T-helper 1 cell treated with Interleukin-12 subunit alpha and Interleukin-12 subunit beta and Interleukin-4 antibody, amounts not matched to agents 30 μg/mL and 1 μg/mL, for 36 hours (primary cell): ENCODE measurements at regions not wholly inside any gene's neighbourhood (a gene's known extent, or its start where the extent isn't known, plus 50 kb on each side); places are given as distances from the start of the nearest gene placed in this dataset.

ENCODE experiments used
- H3K27ac Mint-ChIP-seq: one replicate; pipeline ENCODE4 v1.8.0; 2021; ENCODE audit warnings: mild to moderate bottlenecking, mixed read lengths
- H3K27me3 Mint-ChIP-seq: one replicate; pipeline ENCODE4 v1.8.0; 2021; ENCODE audit warnings: low read depth, mixed read lengths
- H3K36me3 Mint-ChIP-seq: one replicate; pipeline ENCODE4 v1.8.0; 2021; ENCODE audit warnings: low read depth, mixed read lengths
- H3K4me1 Mint-ChIP-seq: one replicate; pipeline ENCODE4 v1.8.0; 2021; ENCODE audit warnings: low read depth, mixed read lengths
- H3K4me3 Mint-ChIP-seq: one replicate; pipeline ENCODE4 v1.8.0; 2021; ENCODE audit warnings: mild to moderate bottlenecking, moderate library complexity, mixed read lengths
- H3K9me3 Mint-ChIP-seq: one replicate; pipeline ENCODE4 v1.8.0; 2021; ENCODE audit warnings: mixed read lengths

GRCh38 chr20:60147004-60147403 lies 188.8 kb downstream of the CDH26 start:
- no peaks in the 10 kb centered on the region for H3K27me3 Mint-ChIP-seq
- H3K4me1 Mint-ChIP-seq = no peaks in the 10 kb centered on the region
- no peak overlapping the region for H3K4me3 Mint-ChIP-seq
- no peaks in the 10 kb centered on the region for H3K9me3 Mint-ChIP-seq
- H3K36me3 Mint-ChIP-seq = no peaks in the 10 kb centered on the region
- H3K27ac Mint-ChIP-seq = no peak overlapping the region

GRCh38 chr20:60148885-60149284 lies 190.7 kb downstream of the CDH26 start:
- no peaks in the 10 kb centered on the region for H3K9me3 Mint-ChIP-seq
- peaks cover 5% of the 10 kb centered on the region for H3K27me3 Mint-ChIP-seq
- H3K27ac Mint-ChIP-seq = no peak overlapping the region
- no peaks in the 10 kb centered on the region for H3K36me3 Mint-ChIP-seq
- H3K4me3 Mint-ChIP-seq = no peak overlapping the region
- H3K4me1 Mint-ChIP-seq = no peaks in the 10 kb centered on the region

- Mint-ChIP-seq H3K4me1 (no peaks in the 10 kb centered on the region), H3K27ac (no peak overlapping the region), H3K9me3 (no peaks in the 10 kb centered on the region), H3K36me3 (no peaks in the 10 kb centered on the region), H3K4me3 (no peak overlapping the region), H3K27me3 (peaks cover 5% of the 10 kb centered on the region)
Observed at GRCh38 chr20:60152792-60153191, 194.6 kb downstream of the CDH26 start.

- no peaks in the 10 kb centered on the region for H3K4me1 Mint-ChIP-seq
- H3K36me3 Mint-ChIP-seq = no peaks in the 10 kb centered on the region
- H3K4me3 Mint-ChIP-seq = no peak overlapping the region
- no peaks in the 10 kb centered on the region for H3K27me3 Mint-ChIP-seq
- no peak overlapping the region for H3K27ac Mint-ChIP-seq
- H3K9me3 Mint-ChIP-seq = no peaks in the 10 kb centered on the region
Observed at GRCh38 chr20:60160451-60161145, 202.4 kb downstream of the CDH26 start.

GRCh38 chr20:60167812-60168211 lies 209.6 kb downstream of the CDH26 start:
- Mint-ChIP-seq H3K27me3 (no peaks in the 10 kb centered on the region), H3K9me3 (no peaks in the 10 kb centered on the region), H3K27ac (no peak overlapping the region), H3K4me1 (peaks cover 2% of the 10 kb centered on the region), H3K36me3 (no peaks in the 10 kb centered on the region), H3K4me3 (no peak overlapping the region)

- H3K36me3 Mint-ChIP-seq = no peaks in the 10 kb centered on the region
- H3K9me3 Mint-ChIP-seq = no peaks in the 10 kb centered on the region
- no peak overlapping the region for H3K27ac Mint-ChIP-seq
- H3K4me1 Mint-ChIP-seq = peaks cover 2% of the 10 kb centered on the region
- no peak overlapping the region for H3K4me3 Mint-ChIP-seq
- H3K27me3 Mint-ChIP-seq = no peaks in the 10 kb centered on the region
Observed at GRCh38 chr20:60168963-60169362, 210.7 kb downstream of the CDH26 start.

- Mint-ChIP-seq H3K27ac (no peak overlapping the region), H3K4me3 (no peak overlapping the region), H3K9me3 (no peaks in the 10 kb centered on the region), H3K36me3 (no peaks in the 10 kb centered on the region), H3K4me1 (peaks cover 2% of the 10 kb centered on the region), H3K27me3 (no peaks in the 10 kb centered on the region)
Observed at GRCh38 chr20:60170116-60170515, 211.9 kb downstream of the CDH26 start.

GRCh38 chr20:60171313-60171712 lies 213.1 kb downstream of the CDH26 start:
- H3K4me3 Mint-ChIP-seq = no peak overlapping the region
- no peak overlapping the region for H3K27ac Mint-ChIP-seq
- H3K27me3 Mint-ChIP-seq = no peaks in the 10 kb centered on the region
- H3K36me3 Mint-ChIP-seq = no peaks in the 10 kb centered on the region
- H3K4me1 Mint-ChIP-seq = peaks cover 2% of the 10 kb centered on the region
- no peaks in the 10 kb centered on the region for H3K9me3 Mint-ChIP-seq

GRCh38 chr20:60171738-60172137 lies 213.5 kb downstream of the CDH26 start:
- Mint-ChIP-seq H3K9me3 (no peaks in the 10 kb centered on the region), H3K36me3 (no peaks in the 10 kb centered on the region), H3K4me1 (peaks cover 2% of the 10 kb centered on the region)

GRCh38 chr20:60172346-60172984 lies 214.2 kb downstream of the CDH26 start:
- Mint-ChIP-seq H3K27me3 (no peaks in the 10 kb centered on the region), H3K4me3 (no peak overlapping the region), H3K36me3 (no peaks in the 10 kb centered on the region), H3K27ac (no peak overlapping the region), H3K9me3 (no peaks in the 10 kb centered on the region), H3K4me1 (peaks cover 2% of the 10 kb centered on the region)

More at GRCh38 chr20:60171738-60172137, 213.5 kb downstream of the CDH26 start:
- Mint-ChIP-seq H3K27ac (no peak overlapping the region), H3K4me3 (no peak overlapping the region), H3K27me3 (no peaks in the 10 kb centered on the region)

- Mint-ChIP-seq H3K4me1 (no peaks in the 10 kb centered on the region), H3K36me3 (no peaks in the 10 kb centered on the region), H3K27ac (no peak overlapping the region), H3K4me3 (no peak overlapping the region), H3K9me3 (no peaks in the 10 kb centered on the region), H3K27me3 (no peaks in the 10 kb centered on the region)
Observed at GRCh38 chr20:60177080-60177479, 218.9 kb downstream of the CDH26 start.

GRCh38 chr20:60180986-60181385 lies 222.8 kb downstream of the CDH26 start:
- Mint-ChIP-seq H3K27ac (no peak overlapping the region), H3K4me3 (no peak overlapping the region), H3K36me3 (no peaks in the 10 kb centered on the region), H3K27me3 (no peaks in the 10 kb centered on the region), H3K9me3 (no peaks in the 10 kb centered on the region), H3K4me1 (no peaks in the 10 kb centered on the region)

GRCh38 chr20:60186412-60186811 lies 228.2 kb downstream of the CDH26 start:
- Mint-ChIP-seq H3K4me1 (no peaks in the 10 kb centered on the region), H3K9me3 (no peaks in the 10 kb centered on the region), H3K36me3 (no peaks in the 10 kb centered on the region), H3K4me3 (no peak overlapping the region), H3K27ac (no peak overlapping the region), H3K27me3 (no peaks in the 10 kb centered on the region)

GRCh38 chr20:60187683-60188082 lies 229.5 kb downstream of the CDH26 start:
- Mint-ChIP-seq H3K9me3 (no peaks in the 10 kb centered on the region), H3K36me3 (no peaks in the 10 kb centered on the region), H3K4me1 (no peaks in the 10 kb centered on the region), H3K4me3 (no peak overlapping the region), H3K27me3 (no peaks in the 10 kb centered on the region), H3K27ac (no peak overlapping the region)

- H3K9me3 Mint-ChIP-seq = peaks cover 6% of the 10 kb centered on the region
- H3K4me3 Mint-ChIP-seq = no peak overlapping the region
- H3K27me3 Mint-ChIP-seq = no peaks in the 10 kb centered on the region
- no peaks in the 10 kb centered on the region for H3K36me3 Mint-ChIP-seq
- no peak overlapping the region for H3K27ac Mint-ChIP-seq
- H3K4me1 Mint-ChIP-seq = no peaks in the 10 kb centered on the region
Observed at GRCh38 chr20:60191014-60191413, 232.8 kb downstream of the CDH26 start.
